PC-9 (cell line): ENCODE measurements at regions not wholly inside any gene's neighbourhood (a gene's known extent, or its start where the extent isn't known, plus 50 kb on each side); places are given as distances from the start of the nearest gene placed in this dataset.

Experiments
- BruUV-seq: library from RNA; stranded (reverse); fragments of 400-500 nt; replicated peaks from 2 replicates; lab custom pipeline; 2021; lab: Mats Ljungman, UMichigan
- CTCF ChIA-PET: fragments of 300-600 bp; sonication (Branson Sonifier 250); formaldehyde crosslinking; loops from one replicate; lab custom pipeline; 2022; ENCODE audit warnings: antibody characterized with exemption; lab: Charles Lee
- POLR2A ChIA-PET: fragments of 300-600 bp; sonication (Branson Sonifier 250); formaldehyde crosslinking; loops from one replicate; lab custom pipeline; 2022; ENCODE audit warnings: antibody characterized with exemption; ENCODE audit not compliant: unreplicated experiment; lab: Charles Lee
- DNase-seq, 2 experiments: peaks; one replicate each; pipeline versions ENCODE4 v3.0.0 to v3.0.0-alpha.2; 2015 to 2022; ENCODE audit warnings: mixed read lengths in 1 of 2
- H2AFZ ChIP-seq: fragments of 200-600 bp; sonication (generic); 2 replicates; pipeline ENCODE4 v1.8.1; 2017; ENCODE audit warnings: antibody characterized with exemption
- H3F3A ChIP-seq: fragments of 200-600 bp; sonication (generic); 2 replicates; pipeline ENCODE4 v1.8.1; 2017; ENCODE audit warnings: antibody characterized with exemption, mild to moderate bottlenecking, low read depth; ENCODE audit not compliant: insufficient read depth
- H3K27ac ChIP-seq: fragments of 200-600 bp; sonication (generic); 2 replicates; pipeline ENCODE4 v1.6.1; 2016; ENCODE audit warnings: mixed run types
- H3K27me3 ChIP-seq: fragments of 200-600 bp; sonication (generic); 2 replicates; pipeline ENCODE4 v1.6.1; 2016; ENCODE audit warnings: low read depth, mixed run types; ENCODE audit not compliant: insufficient read depth
- H3K36me3 ChIP-seq: fragments of 200-600 bp; sonication (generic); 2 replicates; pipeline ENCODE4 v1.6.1; 2016; ENCODE audit warnings: low read depth, mixed run types
- H3K4me1 ChIP-seq: fragments of 200-600 bp; sonication (generic); replicated peaks from 2 replicates; pipeline ENCODE4 v1.6.1; 2016; ENCODE audit warnings: mixed run types; ENCODE audit not compliant: insufficient read depth
- H3K4me2 ChIP-seq: fragments of 200-600 bp; sonication (generic); 2 replicates; pipeline ENCODE4 v1.6.1; 2017; ENCODE audit warnings: mixed run types
- H3K4me3 ChIP-seq: fragments of 200-600 bp; sonication (generic); 2 replicates; pipeline ENCODE4 v1.6.1; 2016; ENCODE audit warnings: mixed run types
- H3K79me2 ChIP-seq: fragments of 200-600 bp; sonication (generic); 2 replicates; pipeline ENCODE4 v1.6.1; 2017; ENCODE audit warnings: low read depth, mixed run types
- H3K9me2 ChIP-seq: fragments of 200-600 bp; sonication (generic); 2 replicates; pipeline ENCODE4 v1.8.1; 2017; ENCODE audit warnings: mild to moderate bottlenecking; ENCODE audit not compliant: insufficient read depth
- H3K9me3 ChIP-seq: fragments of 200-600 bp; sonication (generic); 2 replicates; pipeline ENCODE4 v1.8.1; 2016; ENCODE audit warnings: low read depth; ENCODE audit not compliant: insufficient read depth
- H4K20me1 ChIP-seq: fragments of 200-600 bp; sonication (generic); 2 replicates; pipeline ENCODE4 v1.8.1; 2017; ENCODE audit not compliant: insufficient read depth
- EZH2 ChIP-seq: fragments of 200-600 bp; sonication (generic); IDR thresholded peaks from 2 replicates; pipeline ENCODE4 v1.8.0; 2017; ENCODE audit warnings: antibody characterized with exemption, low read depth
- intact Hi-C: fragments of 100-400 bp; cut with micrococcal nuclease; formaldehyde crosslinking; loops from one replicate; pipeline ENCODE4 v1.10.0; 2022; ENCODE audit not compliant: unreplicated experiment
- TF ChIP-seq, protein P1 (sequence below): fragments of 200-600 bp; sonication (generic); conservative IDR thresholded peaks from 2 replicates; pipeline ENCODE4 v1.6.1; 2017; ENCODE audit warnings: mixed run types, antibody characterized with exemption, mild to moderate bottlenecking, moderate library complexity

DNA sequence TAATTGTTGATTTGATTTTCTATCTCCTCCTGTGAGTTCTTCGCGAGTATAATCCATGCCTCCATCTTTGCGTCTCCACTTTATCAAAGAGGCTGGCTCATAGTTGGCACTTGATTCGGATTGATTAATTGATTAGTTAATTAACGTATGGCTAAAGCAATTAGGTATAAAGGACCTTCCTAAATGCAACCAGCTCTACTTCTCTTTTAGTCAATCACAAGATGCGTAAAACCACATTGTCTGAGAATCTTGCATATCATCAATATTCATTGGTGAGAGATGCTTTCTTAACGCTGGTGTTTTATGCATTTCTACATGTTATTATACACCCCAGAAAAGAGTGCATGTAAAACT lies 56.4 kb upstream of the NR2F2 start:
- Histone ChIP-seq H3K27me3 (no peaks in the 10 kb centered on the region), H3K9me3 (no peaks in the 10 kb centered on the region), H3K9me2 (no peaks in the 10 kb centered on the region), H4K20me1 (no peaks in the 10 kb centered on the region), H2AFZ (peak overlapping the region; percentile 46; the same call in 1 of the 2 replicates), H3F3A (peaks cover 52% of the 10 kb centered on the region), H3K79me2 (no peaks in the 10 kb centered on the region; the same call in 1 of the 2 replicates), H3K4me3 (peak overlapping the region; percentile 47), H3K4me1 (peaks cover 80% of the 10 kb centered on the region), H3K36me3 (no peaks in the 10 kb centered on the region), H3K4me2 (peak overlapping the region; percentile 91), H3K27ac (peak overlapping the region; percentile 95)
- ChIA-PET POLR2A (interaction anchor here (0.8 to 1.3 kb wide), 4 partner anchors 9 to 57 kb away, joined by 4 to 46 read pairs (median 10); partner anchors contain the start of gene NR2F2), CTCF (interaction anchor here (1.2 kb wide), 1 partner anchor 53 kb away, joined by 4 read pairs; no protein-coding TSS in a partner anchor)
- DNase-seq: no peak
- TSS peak; percentile 81 for BruUV-seq
- TF ChIP-seq EZH2: no peak
- TF ChIP-seq, protein P1, sequence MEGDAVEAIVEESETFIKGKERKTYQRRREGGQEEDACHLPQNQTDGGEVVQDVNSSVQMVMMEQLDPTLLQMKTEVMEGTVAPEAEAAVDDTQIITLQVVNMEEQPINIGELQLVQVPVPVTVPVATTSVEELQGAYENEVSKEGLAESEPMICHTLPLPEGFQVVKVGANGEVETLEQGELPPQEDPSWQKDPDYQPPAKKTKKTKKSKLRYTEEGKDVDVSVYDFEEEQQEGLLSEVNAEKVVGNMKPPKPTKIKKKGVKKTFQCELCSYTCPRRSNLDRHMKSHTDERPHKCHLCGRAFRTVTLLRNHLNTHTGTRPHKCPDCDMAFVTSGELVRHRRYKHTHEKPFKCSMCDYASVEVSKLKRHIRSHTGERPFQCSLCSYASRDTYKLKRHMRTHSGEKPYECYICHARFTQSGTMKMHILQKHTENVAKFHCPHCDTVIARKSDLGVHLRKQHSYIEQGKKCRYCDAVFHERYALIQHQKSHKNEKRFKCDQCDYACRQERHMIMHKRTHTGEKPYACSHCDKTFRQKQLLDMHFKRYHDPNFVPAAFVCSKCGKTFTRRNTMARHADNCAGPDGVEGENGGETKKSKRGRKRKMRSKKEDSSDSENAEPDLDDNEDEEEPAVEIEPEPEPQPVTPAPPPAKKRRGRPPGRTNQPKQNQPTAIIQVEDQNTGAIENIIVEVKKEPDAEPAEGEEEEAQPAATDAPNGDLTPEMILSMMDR: no peak
- intact Hi-C loops: loop anchor here (1.0 to 5.0 kb wide), 2 partner anchors 102 to 402 kb away; no protein-coding TSS in a partner anchor

DNA sequence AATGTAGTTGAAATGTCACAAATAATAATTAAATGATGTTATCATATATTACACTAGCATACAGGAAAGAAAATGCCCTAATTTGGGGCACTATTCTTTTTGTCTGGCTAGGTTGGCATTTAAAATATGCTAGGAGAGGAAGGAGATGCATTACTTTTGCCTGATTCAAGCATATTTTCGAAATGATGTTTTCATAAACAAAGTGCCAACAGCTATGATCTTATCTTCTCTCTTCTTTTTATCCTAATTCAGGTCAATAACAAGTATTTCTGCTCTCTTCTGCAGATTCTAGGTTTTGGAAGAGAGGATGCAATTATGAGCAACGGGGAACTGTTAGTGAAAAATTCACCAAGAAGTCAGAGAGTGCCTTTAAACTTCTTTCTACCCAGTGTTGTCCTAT lies 55.8 kb upstream of the NR2F2 start:
- H3K79me2 ChIP-seq: no peaks in the 10 kb centered on the region; the same call in 1 of the 2 replicates
- H3K4me2 ChIP-seq: peak overlapping the region; percentile 91
- intact Hi-C loops: loop anchor here (1.0 to 5.0 kb wide), 2 partner anchors 102 to 402 kb away; no protein-coding TSS in a partner anchor
- peaks cover 49% of the 10 kb centered on the region for H3F3A ChIP-seq
- no peaks in the 10 kb centered on the region for H3K36me3 ChIP-seq
- POLR2A ChIA-PET: interaction anchor here (0.7 to 1.3 kb wide), 2 partner anchors 53 to 56 kb away, joined by 9 to 46 read pairs; partner anchors contain the start of gene NR2F2
- no peaks in the 10 kb centered on the region for H3K9me3 ChIP-seq
- no peak for TF ChIP-seq EZH2
- TF ChIP-seq, protein P1: no peak
- CTCF ChIA-PET: interaction anchor here (0.9 kb wide), 1 partner anchor 52 kb away, joined by 3 read pairs; no protein-coding TSS in a partner anchor
- no peaks in the 10 kb centered on the region for H3K9me2 ChIP-seq
- peaks cover 74% of the 10 kb centered on the region for H3K4me1 ChIP-seq
- BruUV-seq: no TSS peak
- H3K27me3 ChIP-seq: no peaks in the 10 kb centered on the region
- peak overlapping the region; percentile 95 for H3K27ac ChIP-seq
- peak in 1 of 2 experiments; percentile 86 for DNase-seq
- no peaks in the 10 kb centered on the region for H4K20me1 ChIP-seq
- H3K4me3 ChIP-seq: peak overlapping the region; percentile 10; the same call in 1 of the 2 replicates
- no peak overlapping the region; the same call in 1 of the 2 replicates for H2AFZ ChIP-seq

DNA sequence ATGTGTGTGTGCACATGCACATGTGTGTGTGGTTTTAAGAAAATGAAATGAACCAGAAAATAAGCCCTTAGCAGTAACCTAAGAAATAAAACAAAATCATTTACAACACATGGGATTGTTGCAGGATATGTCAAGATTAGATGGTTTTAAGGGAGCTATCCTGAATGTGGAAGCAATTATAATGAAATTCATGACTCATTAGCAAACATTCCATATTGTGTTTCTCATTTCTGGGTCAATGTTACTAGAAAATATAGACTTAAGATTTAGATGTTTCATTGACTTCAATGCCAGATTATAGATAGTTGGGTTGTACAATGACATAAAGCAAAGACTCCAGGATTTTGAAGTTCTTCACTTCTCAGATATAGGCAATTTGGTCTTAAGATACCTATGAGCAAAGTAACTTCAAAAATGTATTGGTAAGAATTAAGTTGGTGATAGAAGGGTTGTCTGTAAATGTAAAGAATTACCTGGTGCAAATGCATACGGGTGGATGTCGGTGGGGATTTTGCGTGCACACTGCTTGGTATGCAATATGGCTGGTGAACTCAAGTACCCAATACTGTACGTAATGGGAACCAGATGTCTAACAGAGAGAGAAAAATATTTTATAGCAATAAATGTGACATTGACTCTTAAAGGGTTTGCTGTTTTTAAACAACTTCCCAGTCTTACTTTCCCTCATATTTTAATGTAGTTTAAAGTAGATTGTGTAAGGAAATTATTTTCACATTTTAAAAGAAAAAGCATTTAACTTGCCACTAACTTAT lies 53.9 kb upstream of the NR2F2 start:
- H3K9me3 ChIP-seq: no peaks in the 10 kb centered on the region
- H3K4me1 ChIP-seq: peaks cover 55% of the 10 kb centered on the region
- CTCF ChIA-PET: no interaction called here
- no peak for TF ChIP-seq EZH2
- TF ChIP-seq, protein P1: no peak
- H3K27me3 ChIP-seq: no peaks in the 10 kb centered on the region
- H3K4me2 ChIP-seq: peak overlapping the region; percentile 91
- DNase-seq: peak in 1 of 2 experiments; percentile 72
- no peak overlapping the region for H2AFZ ChIP-seq
- intact Hi-C loops: no loop called here
- POLR2A ChIA-PET: interaction anchor here (0.7 kb wide), 1 partner anchor 54 kb away, joined by 3 read pairs; the partner anchor contains the start of gene NR2F2
- H4K20me1 ChIP-seq: no peaks in the 10 kb centered on the region
- no TSS peak for BruUV-seq
- no peaks in the 10 kb centered on the region for H3K9me2 ChIP-seq
- peak overlapping the region; percentile 95 for H3K27ac ChIP-seq
- H3K4me3 ChIP-seq: peak overlapping the region; percentile 14; the same call in 1 of the 2 replicates
- no peaks in the 10 kb centered on the region; the same call in 1 of the 2 replicates for H3K79me2 ChIP-seq
- H3F3A ChIP-seq: peaks cover 39% of the 10 kb centered on the region
- H3K36me3 ChIP-seq: no peaks in the 10 kb centered on the region
